GM19043 (cell line): ENCODE measurements at regions not wholly inside any gene's neighbourhood (a gene's known extent, or its start where the extent isn't known, plus 50 kb on each side); places are given as distances from the start of the nearest gene placed in this dataset.
A peak's percentile ranks its signal among the peaks of the same experiment; 100 is the strongest.

ENCODE experiments used
- ATAC-seq: cut with Tn5 transposase; IDR thresholded peaks from one replicate; pipeline ENCODE4 v1.9.1; 2021; ENCODE audit warnings: low read depth; ENCODE audit not compliant: unreplicated experiment

GRCh38 chr5:98458004-98458403 lies 315.5 kb upstream of the RGMB start:
- ATAC-seq = no peak

- ATAC-seq = no peak
These were observed 314.7 kb upstream of the RGMB start for GRCh38 chr5:98458726-98459125.

- no peak for ATAC-seq
These were observed 312.9 kb upstream of the RGMB start for GRCh38 chr5:98460536-98460935.

- no peak for ATAC-seq
These were observed 312.0 kb upstream of the RGMB start for GRCh38 chr5:98461485-98461884.

- ATAC-seq = no peak
These were observed 310.2 kb upstream of the RGMB start for GRCh38 chr5:98463222-98463621.

GRCh38 chr5:98463676-98464075 lies 309.8 kb upstream of the RGMB start:
- no peak for ATAC-seq

- ATAC-seq = peak; percentile 87
These were observed 308.6 kb upstream of the RGMB start for GRCh38 chr5:98464737-98465330.

GRCh38 chr5:98468188-98468869 lies 305.1 kb upstream of the RGMB start:
- no peak for ATAC-seq

GRCh38 chr5:98470747-98471146 lies 302.7 kb upstream of the RGMB start:
- no peak for ATAC-seq

GRCh38 chr5:98471458-98471857 lies 302.0 kb upstream of the RGMB start:
- no peak for ATAC-seq

- ATAC-seq = no peak
These were observed 299.2 kb upstream of the RGMB start for GRCh38 chr5:98474216-98474615.

- no peak for ATAC-seq
These were observed 298.7 kb upstream of the RGMB start for GRCh38 chr5:98474782-98475181.

- no peak for ATAC-seq
These were observed 290.9 kb upstream of the RGMB start for GRCh38 chr5:98482321-98483300.

GRCh38 chr5:98483301-98483685 lies 290.2 kb upstream of the RGMB start:
- ATAC-seq = no peak

- no peak for ATAC-seq
These were observed 284.4 kb upstream of the RGMB start for GRCh38 chr5:98489021-98489420.

- ATAC-seq = no peak
These were observed 283.1 kb upstream of the RGMB start for GRCh38 chr5:98490348-98490747.

GRCh38 chr5:98492258-98492657 lies 281.2 kb upstream of the RGMB start:
- ATAC-seq = no peak

GRCh38 chr5:98497418-98497817 lies 276.0 kb upstream of the RGMB start:
- no peak for ATAC-seq

- no peak for ATAC-seq
These were observed 275.4 kb upstream of the RGMB start for GRCh38 chr5:98498028-98498427.

- ATAC-seq = no peak
These were observed 273.6 kb upstream of the RGMB start for GRCh38 chr5:98499892-98500291.

- ATAC-seq = no peak
These were observed 272.7 kb upstream of the RGMB start for GRCh38 chr5:98500811-98501210.
